ENCODE measurements at regions not wholly inside any gene's neighbourhood (a gene's known extent, or its start where the extent isn't known, plus 50 kb on each side); places are given as distances from the start of the nearest gene placed in this dataset.

DNA sequence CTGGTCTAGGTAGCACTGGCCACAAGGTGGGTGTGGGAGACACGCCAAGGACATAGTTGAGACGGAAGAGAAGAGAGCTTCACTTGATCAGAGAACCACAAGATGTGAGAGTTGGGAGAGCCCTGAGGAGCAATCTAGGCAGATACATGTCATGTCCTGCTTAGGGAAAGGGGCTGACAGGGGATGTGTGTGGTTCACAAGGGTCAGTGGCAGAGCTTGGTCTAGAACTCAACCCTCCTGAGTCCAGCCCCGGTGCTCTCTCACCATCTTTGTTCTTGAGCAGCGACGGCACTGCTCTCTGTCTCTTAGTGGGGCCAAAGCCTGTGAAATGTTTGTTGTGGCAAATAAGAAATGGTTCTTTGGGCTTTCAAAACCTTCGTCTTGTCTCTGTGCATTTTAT lies 243.5 kb upstream of the ROPN1 start:
- TF ChIP-seq, protein P1, sequence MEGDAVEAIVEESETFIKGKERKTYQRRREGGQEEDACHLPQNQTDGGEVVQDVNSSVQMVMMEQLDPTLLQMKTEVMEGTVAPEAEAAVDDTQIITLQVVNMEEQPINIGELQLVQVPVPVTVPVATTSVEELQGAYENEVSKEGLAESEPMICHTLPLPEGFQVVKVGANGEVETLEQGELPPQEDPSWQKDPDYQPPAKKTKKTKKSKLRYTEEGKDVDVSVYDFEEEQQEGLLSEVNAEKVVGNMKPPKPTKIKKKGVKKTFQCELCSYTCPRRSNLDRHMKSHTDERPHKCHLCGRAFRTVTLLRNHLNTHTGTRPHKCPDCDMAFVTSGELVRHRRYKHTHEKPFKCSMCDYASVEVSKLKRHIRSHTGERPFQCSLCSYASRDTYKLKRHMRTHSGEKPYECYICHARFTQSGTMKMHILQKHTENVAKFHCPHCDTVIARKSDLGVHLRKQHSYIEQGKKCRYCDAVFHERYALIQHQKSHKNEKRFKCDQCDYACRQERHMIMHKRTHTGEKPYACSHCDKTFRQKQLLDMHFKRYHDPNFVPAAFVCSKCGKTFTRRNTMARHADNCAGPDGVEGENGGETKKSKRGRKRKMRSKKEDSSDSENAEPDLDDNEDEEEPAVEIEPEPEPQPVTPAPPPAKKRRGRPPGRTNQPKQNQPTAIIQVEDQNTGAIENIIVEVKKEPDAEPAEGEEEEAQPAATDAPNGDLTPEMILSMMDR (IDR thresholded peaks at IDR 0.05; ENCODE audit: low read length): no peak
- TF ChIP-seq EZH2phosphoT487 (IDR thresholded peaks at IDR 0.05; ENCODE audit: low read length): no peak
